Suprapubic skin (tissue), 4 donors: ENCODE measurements at regions not wholly inside any gene's neighbourhood (a gene's known extent, or its start where the extent isn't known, plus 50 kb on each side); places are given as distances from the start of the nearest gene placed in this dataset.

Experiments used
- CTCF ChIP-seq, 2 donors: fragments of 200-600 bp in 1 of 2; fragments of 450-650 bp in 1 of 2; sonication (generic) in 1 of 2; IDR thresholded peaks; one replicate each; pipeline ENCODE4 v1.5.1; 2016 to 2019; ENCODE audit warnings: antibody characterized with exemption in 2 of 2, mild to moderate bottlenecking in 1 of 2, moderate library complexity in 1 of 2
- EP300 ChIP-seq: sonication (generic); formaldehyde crosslinking; IDR thresholded peaks from one replicate; pipeline ENCODE4 v1.6.1; 2017; ENCODE audit warnings: antibody characterized with exemption
- POLR2A ChIP-seq, 2 donors: fragments of 450-650 bp; IDR thresholded peaks; one replicate each; pipeline ENCODE4 v1.6.1; 2017; ENCODE audit warnings: antibody characterized with exemption in 2 of 2, mild to moderate bottlenecking in 2 of 2, moderate library complexity in 2 of 2
- POLR2AphosphoS5 ChIP-seq, 3 donors: sonication (generic); formaldehyde crosslinking; IDR thresholded peaks; one replicate each; pipeline ENCODE4 v1.6.1; 2017; ENCODE audit warnings: antibody characterized with exemption in 3 of 3

GRCh38 chr1:218751208-218751948 lies 406.2 kb downstream of the TGFB2 start:
- TF ChIP-seq EP300 (no peak), CTCF (IDR thresholded peaks at IDR 0.05) (no peak), POLR2AphosphoS5 (IDR thresholded peaks at IDR 0.05) (no peak), POLR2A (IDR thresholded peaks at IDR 0.05) (no peak)
